Stomach (tissue), 4 donors: ENCODE measurements at regions not wholly inside any gene's neighbourhood (a gene's known extent, or its start where the extent isn't known, plus 50 kb on each side); places are given as distances from the start of the nearest gene placed in this dataset.

Experiments
- EP300 ChIP-seq: sonication (generic); formaldehyde crosslinking; IDR thresholded peaks from one replicate; pipeline ENCODE4 v1.6.1; 2017; ENCODE audit warnings: antibody characterized with exemption
- POLR2AphosphoS5 ChIP-seq, 3 donors: sonication (generic); formaldehyde crosslinking; IDR thresholded peaks; one replicate each; pipeline ENCODE4 v1.6.1; 2016; ENCODE audit warnings: antibody characterized with exemption in 3 of 3
- TF ChIP-seq, protein P1 (sequence below), 7 experiments: fragments of 450-650 bp in 4 of 7; fragments of 200-600 bp in 3 of 7; sonication (generic) in 3 of 7; IDR thresholded peaks; one replicate each; pipeline ENCODE4 v1.5.1; 2016 to 2019; ENCODE audit warnings: antibody characterized with exemption in 7 of 7, control low read depth in 2 of 7, mild to moderate bottlenecking in 1 of 7

DNA sequence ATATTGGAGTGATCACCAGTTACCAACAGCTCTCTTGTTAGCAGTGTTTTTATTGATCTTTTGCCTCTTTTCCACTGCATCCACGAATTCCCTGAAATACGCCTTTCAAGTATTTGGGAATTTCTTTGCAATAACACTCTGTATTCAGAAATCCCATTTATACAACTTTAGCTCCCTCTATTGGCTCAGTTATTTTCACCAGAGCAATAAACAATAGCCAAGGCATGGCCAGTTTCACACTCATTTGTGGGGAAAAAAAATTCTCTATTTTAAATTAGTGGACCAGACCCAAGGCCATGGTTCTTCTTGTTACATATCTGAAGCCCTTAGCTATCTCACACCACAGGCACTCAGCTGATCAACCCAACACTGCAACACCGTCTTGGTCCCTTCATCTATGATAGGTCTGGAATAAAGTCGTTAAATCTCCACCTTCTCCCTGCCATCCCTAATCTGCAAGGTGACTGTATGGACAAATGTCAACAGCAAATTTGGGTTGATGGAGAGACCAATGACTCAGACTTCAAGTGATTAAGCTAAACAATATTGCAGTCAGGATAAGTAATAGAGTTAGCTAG, 92.4 kb upstream of the TMEM260 start:
- TF ChIP-seq POLR2AphosphoS5 (IDR thresholded peaks at IDR 0.05) (no peak), EP300 (no peak)
- TF ChIP-seq, protein P1, sequence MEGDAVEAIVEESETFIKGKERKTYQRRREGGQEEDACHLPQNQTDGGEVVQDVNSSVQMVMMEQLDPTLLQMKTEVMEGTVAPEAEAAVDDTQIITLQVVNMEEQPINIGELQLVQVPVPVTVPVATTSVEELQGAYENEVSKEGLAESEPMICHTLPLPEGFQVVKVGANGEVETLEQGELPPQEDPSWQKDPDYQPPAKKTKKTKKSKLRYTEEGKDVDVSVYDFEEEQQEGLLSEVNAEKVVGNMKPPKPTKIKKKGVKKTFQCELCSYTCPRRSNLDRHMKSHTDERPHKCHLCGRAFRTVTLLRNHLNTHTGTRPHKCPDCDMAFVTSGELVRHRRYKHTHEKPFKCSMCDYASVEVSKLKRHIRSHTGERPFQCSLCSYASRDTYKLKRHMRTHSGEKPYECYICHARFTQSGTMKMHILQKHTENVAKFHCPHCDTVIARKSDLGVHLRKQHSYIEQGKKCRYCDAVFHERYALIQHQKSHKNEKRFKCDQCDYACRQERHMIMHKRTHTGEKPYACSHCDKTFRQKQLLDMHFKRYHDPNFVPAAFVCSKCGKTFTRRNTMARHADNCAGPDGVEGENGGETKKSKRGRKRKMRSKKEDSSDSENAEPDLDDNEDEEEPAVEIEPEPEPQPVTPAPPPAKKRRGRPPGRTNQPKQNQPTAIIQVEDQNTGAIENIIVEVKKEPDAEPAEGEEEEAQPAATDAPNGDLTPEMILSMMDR (IDR thresholded peaks at IDR 0.05), result peak in 4 of 7 experiments; percentile 8 to 31 (median 12)
